NCI-H1694 (cell line): ENCODE measurements at regions not wholly inside any gene's neighbourhood (a gene's known extent, or its start where the extent isn't known, plus 50 kb on each side); places are given as distances from the start of the nearest gene placed in this dataset.
"Not testable (repeated sequence)": the region's sequence is repeated elsewhere in the genome, so short reads cannot be mapped to it uniquely, and the experiment has no call there.

Experiments used
- DNase-seq: peaks from one replicate; lab custom pipeline; 2025; lab: John Stamatoyannopoulos, UW

DNA sequence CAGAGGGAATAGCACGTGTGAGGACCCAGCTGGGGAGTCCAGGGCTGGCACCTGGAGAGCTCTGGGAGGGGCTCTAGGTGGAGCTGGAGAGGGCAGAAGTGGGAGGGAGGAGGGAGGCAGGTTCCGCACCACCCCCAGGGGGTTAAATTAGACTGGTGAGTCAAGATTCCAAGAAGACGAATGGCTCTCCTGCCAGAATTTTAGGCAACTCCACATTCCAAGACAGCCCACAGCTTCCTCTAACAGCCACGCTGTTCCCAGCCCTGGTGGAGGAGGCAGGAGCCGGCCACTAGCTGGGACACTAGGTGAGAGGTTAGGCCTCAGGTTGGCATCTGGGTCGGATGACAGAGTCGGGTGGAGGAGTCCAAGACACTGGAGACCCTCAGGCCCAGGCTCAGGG, 60.2 kb downstream of the TFAP2C start:
- DNase-seq: no peak

DNA sequence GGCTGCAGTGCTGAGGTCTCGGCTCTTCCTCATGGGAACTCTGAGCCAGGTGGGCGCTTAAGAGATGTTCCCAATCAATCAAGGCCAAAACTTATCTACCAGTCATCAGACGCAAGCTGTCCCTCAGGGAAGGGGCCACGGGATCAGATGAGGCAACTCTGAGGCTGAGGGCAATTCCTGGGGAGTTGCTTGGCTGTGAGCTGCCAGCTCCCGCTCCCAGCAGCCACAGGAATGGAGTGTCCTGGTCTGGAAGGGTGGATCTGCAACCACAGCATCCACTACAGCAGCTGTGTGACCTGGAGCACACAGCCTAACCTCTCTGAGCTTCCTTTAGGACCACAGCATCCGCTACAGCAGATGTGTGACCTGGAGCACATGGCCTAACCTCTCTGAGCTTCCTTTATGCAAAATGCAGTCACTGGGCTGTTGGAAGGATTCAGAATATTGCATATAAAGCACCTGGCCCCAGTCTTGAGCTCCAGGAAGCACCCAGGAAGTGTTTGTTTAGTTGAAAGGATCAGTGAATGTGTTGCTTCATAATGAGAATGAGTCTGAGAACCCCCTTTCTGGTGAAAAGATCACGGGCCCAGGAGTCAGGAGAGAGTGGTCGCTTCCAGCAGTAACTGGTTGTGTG, 60.9 kb downstream of the TFAP2C start:
- no peak for DNase-seq

DNA sequence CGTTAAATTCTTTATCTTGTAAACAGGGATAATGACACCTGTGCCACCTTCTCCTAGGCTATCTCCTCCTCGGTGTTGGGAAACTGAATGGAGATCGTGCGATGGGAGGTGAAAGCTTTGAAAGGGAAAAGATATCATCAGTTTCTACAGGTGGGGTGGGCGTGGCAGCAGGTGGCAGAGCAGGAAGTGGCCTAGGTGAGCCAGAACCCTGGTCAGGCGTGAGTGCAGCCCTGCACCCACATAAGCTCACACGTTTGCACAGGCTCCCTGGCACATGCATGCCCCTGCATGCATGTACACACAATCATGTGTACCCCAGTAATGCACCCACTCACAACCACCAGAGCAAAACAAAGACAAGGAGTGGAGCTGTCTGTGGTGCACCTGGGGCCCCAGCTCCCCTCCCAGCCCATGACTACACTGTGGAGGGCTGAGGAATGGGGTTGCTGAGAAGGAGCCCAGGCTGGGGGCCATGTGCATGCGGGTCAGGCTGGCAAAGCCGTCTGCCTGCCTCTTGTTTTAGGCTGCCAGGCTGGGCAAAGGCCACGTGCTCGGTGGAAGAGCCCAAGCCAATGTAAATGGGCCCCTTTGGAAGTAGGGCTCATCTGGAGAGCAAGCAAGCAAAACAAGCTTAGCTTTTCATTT, 61.5 kb downstream of the TFAP2C start:
- DNase-seq: no peak

DNA sequence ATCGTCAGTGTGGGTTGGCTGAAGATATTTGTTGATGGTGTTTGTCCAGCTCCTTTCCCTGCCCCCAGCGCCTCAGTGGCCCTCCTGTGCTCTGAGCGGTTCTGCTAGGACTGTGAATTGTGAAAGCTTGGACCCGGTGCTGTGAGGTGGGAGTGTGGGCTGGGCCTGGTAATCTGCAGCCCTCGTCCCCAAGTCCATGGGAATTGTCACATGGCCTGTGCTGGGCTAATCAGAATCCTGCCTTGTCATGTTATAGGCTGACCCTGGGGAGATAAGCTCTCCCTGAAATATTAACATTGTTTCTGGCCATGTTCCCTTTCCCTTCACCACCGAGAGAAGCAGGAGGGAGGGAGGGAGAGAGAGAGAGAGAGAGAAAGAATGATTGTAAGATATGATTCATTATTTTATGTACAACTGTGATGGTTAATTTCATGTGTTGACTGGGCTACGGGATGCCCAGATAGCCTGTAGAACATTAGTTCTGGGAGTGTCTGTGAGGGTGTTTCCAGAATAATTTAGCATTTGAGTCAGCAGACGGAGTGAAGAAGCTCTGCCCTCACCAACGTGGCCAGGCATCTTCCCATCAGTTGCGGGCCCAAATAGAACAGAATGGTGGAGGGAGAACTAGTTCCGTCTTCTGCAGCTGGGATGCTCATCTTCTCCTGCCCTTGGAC, 62.4 kb downstream of the TFAP2C start:
- no peak for DNase-seq

DNA sequence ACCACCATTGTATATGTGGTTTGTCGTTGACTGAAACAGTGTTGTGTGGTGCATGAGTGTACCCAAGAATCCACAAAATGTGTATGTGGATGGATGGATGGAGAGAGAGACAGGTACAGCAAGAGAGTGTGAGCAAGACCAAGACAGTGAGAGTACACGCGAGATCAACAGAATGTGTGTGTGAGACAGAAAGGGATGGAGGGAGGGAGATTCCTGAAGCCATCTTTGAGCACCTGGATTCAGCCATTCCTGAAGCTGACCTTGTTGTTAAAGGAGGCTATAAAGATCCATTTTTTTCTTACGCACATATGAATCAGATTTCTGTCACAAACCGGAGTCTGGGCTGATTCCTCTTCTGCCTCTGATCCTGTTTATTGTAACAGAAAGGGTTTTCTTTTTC, 64.1 kb downstream of the TFAP2C start:
- no peak for DNase-seq

DNA sequence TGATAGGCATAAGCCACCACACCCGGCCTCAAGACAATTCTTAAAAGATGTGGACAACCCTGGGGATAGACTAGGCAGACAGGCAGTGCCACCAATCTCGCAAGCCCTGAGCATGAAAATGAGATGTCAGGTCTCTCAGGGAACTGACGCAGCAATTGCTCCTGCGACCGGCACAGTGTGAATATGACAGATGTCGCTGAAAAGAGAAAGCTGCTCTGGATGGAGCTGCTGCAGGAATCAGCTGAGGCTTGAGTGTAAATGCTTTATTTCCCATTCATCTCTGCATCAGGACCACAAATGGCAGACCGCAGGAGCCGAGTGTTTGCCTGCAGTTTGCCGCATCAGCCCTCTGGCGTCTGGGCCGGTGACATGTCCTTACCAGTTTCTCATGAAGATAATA, 68.4 kb downstream of the TFAP2C start:
- no peak for DNase-seq

DNA sequence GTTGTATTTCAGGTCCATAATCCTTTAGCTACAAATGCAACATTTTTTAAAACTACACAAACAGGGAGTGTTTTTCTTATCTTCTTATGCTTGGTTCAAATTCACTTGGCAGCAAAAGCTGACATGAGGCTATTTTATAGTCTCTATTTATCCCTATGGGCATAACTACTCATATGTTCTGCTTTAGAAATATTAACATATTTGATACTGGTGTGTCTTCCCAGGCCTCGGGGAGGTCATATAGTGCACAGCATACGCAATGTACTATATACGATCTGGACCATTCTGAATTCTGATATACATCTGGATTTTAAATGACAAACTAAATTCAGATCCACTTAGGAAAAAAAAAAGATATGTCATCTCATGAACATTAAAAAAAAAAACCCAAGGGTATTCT, 69.2 kb downstream of the TFAP2C start:
- DNase-seq: no peak

DNA sequence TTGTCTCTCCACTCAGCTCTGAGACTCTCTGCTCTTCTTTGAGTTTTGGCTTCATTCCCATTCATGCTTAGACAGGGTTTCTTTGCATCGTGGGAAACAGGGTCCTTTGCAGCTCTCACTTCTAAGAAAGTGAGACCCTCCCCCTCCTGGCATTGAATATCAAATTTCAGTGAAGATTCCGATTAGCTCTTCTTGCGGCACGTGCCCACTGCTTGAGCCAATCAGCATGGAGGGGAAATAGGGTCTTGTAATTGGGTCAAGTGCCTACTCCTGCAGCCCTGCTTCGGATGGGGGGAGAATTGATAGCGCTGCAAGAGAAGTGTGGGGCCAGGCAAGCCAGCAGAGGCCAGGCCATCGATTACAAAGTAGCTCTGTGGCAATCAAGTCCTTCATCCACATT, 69.6 kb downstream of the TFAP2C start:
- no peak for DNase-seq

DNA sequence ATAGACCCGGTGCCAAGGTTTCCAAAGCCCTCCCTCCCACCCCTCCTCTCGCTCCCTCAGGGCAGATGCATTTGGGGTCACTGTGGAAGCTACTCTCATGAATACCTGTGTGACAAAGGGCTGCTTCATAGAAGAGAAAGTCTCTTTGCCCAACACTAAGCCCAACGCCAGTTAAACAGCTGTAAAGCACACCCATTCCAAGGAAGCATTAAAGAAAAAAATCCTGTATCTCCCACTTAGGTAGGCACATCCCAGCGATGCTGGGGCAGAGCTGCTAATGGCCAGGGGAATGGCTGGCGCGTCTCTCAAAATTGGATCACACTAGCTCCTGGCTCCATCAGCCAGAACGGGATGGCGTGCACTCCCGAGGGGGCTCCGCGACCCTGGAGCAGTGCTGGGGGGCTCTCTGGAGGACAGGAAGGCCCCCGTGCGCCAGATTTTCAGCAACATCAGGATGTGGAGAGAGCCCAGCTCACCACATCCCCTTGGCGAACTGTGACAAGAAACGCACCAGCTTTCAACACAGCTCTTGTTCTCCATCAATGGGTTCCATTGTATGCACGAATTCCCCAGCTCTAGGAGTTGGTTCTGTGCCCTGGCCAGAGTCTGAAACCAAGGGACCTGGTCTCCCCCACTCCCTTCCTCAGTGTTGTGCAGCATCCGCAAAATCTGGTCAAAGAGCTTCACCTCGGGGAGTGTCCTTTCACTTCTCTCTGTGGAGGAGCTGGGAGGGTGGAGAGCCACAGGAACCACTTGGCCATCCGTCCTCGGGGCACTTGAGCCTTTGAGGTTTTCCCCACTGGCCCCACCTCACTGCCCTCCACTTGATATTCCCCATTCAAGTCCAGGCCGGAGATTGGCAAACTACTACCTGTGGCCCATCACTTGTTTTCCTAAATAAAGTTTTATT, 74.1 kb downstream of the TFAP2C start:
- DNase-seq: no peak

DNA sequence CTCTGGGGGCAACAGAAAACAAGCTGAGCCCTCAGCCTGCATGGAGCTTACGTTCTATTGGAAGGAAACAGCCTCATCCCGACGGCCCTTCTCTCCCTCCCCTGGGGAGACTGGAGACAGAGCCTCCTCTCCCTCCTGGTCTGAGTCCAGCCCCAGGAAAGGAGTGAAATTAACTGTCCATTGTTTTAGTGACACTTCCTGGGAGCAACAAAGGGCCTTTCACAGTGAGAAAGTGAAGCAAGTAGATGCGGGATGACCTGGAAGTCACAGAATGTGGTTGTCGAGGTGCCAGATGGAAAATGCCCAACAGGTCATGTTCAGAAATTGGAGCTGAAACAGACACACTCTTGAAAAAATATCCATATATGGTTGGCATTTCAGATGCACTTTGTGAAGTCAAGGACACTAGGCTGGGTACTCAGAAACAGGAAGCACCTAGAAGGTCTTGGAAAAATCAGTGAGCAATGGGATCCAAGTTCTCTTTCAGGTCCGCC, 77.8 kb downstream of the TFAP2C start:
- DNase-seq: no peak

DNA sequence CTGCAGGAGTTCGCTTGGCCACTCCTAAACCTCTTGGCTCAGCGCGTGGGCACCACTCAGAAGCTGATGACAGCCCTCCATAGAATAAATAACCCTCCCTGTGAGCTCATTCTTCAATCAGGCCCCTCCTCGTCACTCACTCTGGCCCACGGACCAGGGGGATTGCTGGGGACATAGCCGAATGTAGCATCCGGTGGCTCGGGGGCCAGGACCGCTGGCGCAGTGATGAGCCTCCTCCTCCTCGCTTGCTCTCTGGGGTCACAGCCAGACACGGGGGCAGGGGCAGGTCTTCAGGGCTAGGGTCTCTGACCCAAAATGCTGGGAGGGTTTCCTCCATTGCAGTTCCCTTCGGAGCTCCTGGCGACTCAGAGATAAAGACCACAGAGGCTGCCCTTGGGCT, 79.9 kb downstream of the TFAP2C start:
- no peak for DNase-seq

DNA sequence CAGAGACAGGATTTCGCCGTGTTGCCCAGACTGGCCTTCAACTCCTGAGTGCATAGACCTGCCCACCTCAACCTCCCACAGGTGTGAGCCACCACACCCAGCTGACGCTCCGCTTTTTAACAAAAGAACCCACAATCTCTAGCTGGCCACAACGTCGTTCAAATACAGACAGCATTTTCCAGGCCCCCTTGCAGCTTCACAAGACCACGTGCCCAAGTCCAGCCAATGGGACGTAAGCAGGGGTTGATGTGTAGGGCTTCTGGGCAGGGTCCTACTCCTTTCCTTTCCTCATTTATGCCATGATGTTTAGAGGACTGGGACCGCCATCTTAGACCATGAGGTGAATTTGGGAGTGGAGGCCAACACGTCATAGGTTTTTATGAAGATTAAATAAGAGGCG, 81.0 kb downstream of the TFAP2C start:
- no peak for DNase-seq

DNA sequence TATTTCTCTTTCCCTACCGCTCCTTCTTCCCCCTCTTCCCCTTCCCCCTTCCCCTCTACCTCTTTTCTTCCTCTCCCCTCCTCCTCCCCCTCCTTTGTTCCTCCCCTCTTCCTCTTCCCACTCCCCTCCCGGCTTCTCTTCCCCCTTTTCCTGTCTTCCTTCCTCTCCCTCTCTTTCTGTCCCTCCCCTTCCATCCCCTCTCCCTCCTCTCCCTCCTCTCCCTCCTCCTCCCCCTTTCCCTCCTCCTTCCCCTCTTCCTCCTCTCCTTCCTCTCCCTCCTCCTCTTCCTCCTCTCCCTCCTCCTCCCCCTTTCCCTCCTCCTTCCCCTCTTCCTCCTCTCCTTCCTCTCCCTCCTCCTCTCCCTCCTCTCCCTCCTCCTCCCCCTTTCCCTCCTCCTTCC, 81.5 kb downstream of the TFAP2C start:
- DNase-seq: not testable (repeated sequence)

DNA sequence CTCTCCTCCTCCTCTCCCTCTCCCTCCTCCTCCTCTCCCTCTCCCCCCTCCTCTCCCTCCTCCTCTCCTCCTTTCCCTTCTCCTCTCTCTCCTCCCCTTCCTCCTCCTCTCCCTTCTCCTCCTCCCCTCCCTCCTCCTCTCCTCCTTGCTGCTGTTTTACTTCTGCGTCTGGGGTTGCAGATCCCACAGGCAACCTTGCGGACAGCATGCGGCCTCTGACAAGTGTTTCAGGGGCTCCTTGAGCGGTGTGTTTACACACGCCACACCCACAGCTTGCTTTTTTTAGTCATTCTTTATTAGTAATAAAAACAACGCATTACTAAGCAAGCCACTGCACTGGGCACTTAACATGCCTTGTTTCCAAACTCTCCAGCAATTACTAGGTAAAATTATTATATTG, 81.9 kb downstream of the TFAP2C start:
- no peak for DNase-seq

DNA sequence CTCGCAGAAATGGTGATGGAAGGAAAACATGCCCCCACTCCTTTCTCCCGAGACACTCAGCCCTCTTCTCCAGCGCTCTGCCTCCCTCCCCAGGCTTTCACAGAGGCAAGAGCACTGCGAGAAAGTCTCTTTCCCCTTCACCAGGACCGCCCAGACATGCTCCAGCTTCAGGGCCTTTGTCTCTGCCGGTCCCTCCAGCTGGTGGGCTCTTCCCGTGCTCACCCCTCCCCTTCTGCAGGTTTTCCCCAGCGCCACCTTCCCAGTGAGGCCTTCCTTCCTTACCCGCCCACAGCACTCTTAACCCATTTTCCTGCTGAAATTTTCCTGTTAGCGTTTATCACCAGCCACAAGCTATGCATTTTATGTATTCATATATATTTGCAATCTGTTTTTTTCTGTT, 86.2 kb downstream of the TFAP2C start:
- DNase-seq: no peak

DNA sequence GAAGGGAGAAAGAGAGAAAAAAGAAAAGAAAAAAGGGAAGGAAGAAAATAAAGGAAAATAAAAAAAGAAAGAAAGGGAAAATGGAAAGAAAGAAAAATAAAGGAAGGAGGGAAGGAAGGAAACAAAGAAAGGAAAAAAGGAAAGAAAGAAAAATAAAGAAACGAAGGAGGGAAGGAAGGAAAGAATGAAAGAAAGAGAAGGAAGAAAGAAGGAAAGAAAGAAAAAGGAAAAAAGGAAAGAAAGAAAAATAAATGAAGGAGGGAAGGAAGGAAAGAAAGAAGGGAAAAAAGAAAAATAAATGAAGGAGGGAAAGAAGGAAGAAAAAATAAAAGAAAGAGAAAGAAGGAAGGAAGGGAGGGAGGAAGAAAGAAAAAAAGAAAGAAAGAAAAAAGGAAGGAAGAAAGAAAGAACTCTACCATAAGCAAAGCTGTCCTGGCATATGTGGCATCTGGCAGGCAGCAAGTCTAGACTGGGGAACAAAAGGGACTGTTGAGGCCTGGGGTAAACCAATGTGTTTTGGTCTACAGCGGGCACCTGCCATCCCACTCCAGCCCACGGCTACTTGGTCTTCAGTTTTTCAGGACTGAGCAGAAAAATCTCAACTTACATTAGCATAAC, 86.9 kb downstream of the TFAP2C start:
- no peak for DNase-seq

DNA sequence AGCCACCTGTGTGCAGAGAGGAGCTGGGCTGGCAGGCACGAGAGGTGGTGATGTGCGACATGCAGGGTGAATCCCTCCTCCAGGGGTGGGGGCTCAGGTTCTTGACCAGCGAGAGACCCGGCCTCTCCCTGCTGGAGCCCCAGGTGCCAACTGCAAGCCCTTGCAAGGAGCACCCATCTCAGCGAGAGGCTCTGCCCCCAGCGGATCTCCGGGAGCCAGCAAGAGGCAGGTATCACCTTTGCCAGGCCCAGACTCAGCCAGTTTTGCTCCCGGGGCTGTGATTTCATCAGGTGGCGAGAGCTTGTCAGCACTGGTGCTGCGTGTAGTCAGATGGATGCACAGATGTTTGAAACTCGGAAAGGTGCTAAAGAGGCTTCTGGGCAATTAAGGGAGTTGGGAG, 87.7 kb downstream of the TFAP2C start:
- no peak for DNase-seq

DNA sequence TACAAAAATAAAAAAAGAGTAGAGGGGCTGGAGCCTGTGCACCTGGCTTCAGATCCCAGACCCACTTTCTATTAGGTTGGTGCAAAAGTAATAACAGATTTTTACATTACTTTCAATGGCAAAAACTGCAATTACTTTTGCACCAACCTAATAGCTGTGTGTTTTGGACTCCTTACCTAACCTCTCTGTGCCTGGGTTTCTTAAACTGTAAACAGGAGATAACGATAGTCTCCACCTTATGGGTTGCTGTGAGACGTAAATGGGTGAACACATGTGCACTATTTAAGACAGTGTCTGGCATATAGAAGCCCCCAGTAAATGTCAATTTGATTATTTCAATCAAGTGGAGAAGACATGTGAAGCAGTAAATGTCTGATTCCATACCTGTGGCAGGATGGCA, 89.7 kb downstream of the TFAP2C start:
- no peak for DNase-seq

DNA sequence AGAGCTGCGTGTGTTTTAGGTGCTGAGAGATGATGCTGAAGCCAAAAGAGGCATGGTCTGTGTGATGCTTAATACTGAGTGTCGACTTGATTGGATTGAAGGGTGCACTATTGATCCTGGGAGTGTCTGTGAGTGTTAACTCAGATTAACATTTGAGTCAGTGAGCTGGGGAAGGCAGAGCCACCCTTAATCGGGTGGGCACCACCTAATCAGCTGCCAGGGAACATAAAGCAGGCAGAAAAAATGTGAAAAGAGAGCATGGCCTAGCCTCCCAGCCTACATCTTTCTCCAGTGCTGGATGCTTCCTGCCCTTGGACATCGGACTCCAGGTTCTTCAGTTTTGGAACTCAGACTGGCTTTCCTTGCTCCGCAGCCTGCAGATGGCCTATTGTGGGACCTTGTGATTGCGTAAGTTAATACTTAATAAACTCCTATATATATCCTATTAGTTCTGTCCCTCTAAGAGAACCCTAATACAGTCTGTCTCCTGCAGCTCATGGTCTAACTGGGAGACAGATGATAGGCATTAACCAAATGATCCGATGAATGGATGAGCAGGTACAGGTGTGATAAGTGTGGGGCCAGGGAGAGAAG, 91.6 kb downstream of the TFAP2C start:
- no peak for DNase-seq

DNA sequence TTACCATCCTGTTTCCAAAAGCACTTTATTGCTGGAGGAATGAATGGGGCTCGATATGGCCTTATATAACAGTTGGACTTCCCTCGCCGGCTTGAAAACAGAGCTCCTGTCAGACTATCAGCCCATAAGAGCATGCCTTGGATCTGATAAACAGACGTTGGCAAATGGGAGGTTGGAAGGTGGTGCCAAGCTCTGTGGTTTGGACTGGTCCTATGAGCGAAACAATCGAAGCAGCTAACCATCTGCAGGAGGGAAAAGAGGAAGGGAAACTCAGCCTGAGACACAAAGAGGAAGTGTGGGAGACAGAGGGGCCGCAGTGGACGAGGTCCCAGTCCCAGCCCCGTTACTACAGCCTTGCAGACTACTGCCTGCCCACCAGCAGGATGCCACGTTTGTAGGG, 92.9 kb downstream of the TFAP2C start:
- DNase-seq: no peak

DNA sequence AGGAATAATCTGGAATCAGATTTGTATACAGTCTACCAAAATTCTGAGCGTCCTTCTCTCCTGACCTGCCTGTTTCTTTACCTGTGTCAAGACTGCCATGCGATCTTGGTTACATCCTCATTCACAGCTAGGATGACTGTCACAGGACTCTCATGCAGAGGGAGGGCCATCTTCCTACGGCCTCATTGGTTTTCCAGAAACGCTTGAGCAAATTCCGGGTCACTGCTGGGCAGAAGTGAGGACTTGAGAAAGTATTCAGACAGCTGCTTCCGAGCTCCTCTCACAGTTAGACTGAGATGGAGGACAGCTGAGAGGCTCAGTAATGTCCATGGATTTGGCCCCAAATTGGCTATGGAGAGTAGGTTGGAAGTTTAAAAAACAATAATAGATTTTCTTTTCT, 94.2 kb downstream of the TFAP2C start:
- no peak for DNase-seq
